ENCODE measurements at regions not wholly inside any gene's neighbourhood (a gene's known extent, or its start where the extent isn't known, plus 50 kb on each side); places are given as distances from the start of the nearest gene placed in this dataset.

GRCh38 chr3:177512945-177513814 lies 315.9 kb upstream of the TBL1XR1 start:
- no peak for DNase-seq (ENCODE audit: low read depth)

GRCh38 chr3:177513815-177514610 lies 316.7 kb upstream of the TBL1XR1 start:
- DNase-seq (ENCODE audit: low read depth): no peak

GRCh38 chr3:177514611-177515499 lies 317.6 kb upstream of the TBL1XR1 start:
- no peak for DNase-seq (ENCODE audit: low read depth)

- no peak for DNase-seq (ENCODE audit: low read depth)
Measured at GRCh38 chr3:177515786-177516157, 318.5 kb upstream of the TBL1XR1 start.

GRCh38 chr3:177516158-177517011 lies 319.1 kb upstream of the TBL1XR1 start:
- DNase-seq (ENCODE audit: low read depth): no peak

- DNase-seq (ENCODE audit: low read depth): no peak
Measured at GRCh38 chr3:177517906-177518305, 320.6 kb upstream of the TBL1XR1 start.

GRCh38 chr3:177519588-177519987 lies 322.3 kb upstream of the TBL1XR1 start:
- no peak for DNase-seq (ENCODE audit: low read depth)

GRCh38 chr3:177521305-177521704 lies 324.0 kb upstream of the TBL1XR1 start:
- no peak for DNase-seq (ENCODE audit: low read depth)

GRCh38 chr3:177522051-177522450 lies 324.8 kb upstream of the TBL1XR1 start:
- no peak for DNase-seq (ENCODE audit: low read depth)

GRCh38 chr3:177523067-177523675 lies 325.9 kb upstream of the TBL1XR1 start:
- no peak for DNase-seq (ENCODE audit: low read depth)

GRCh38 chr3:177523872-177524438 lies 326.7 kb upstream of the TBL1XR1 start:
- DNase-seq (ENCODE audit: low read depth): no peak

- no peak for DNase-seq (ENCODE audit: low read depth)
Measured at GRCh38 chr3:177524742-177525141, 327.5 kb upstream of the TBL1XR1 start.

GRCh38 chr3:177525414-177525813 lies 328.1 kb upstream of the TBL1XR1 start:
- no peak for DNase-seq (ENCODE audit: low read depth)

GRCh38 chr3:177525987-177526712 lies 328.9 kb upstream of the TBL1XR1 start:
- peak; percentile 86 for DNase-seq (ENCODE audit: low read depth)

- no peak for DNase-seq (ENCODE audit: low read depth)
Measured at GRCh38 chr3:177527182-177527581, 329.9 kb upstream of the TBL1XR1 start.

- no peak for DNase-seq (ENCODE audit: low read depth)
Measured at GRCh38 chr3:177528306-177529070, 331.2 kb upstream of the TBL1XR1 start.

- DNase-seq (ENCODE audit: low read depth): no peak
Measured at GRCh38 chr3:177529071-177529550, 331.8 kb upstream of the TBL1XR1 start.

GRCh38 chr3:177529716-177530335 lies 332.5 kb upstream of the TBL1XR1 start:
- DNase-seq (ENCODE audit: low read depth): no peak

All from GM04503 (cell line).